OCI-LY3 (cell line): ENCODE measurements at regions not wholly inside any gene's neighbourhood (a gene's known extent, or its start where the extent isn't known, plus 50 kb on each side); places are given as distances from the start of the nearest gene placed in this dataset.

Experiments used
- EZH2phosphoT487 ChIP-seq: fragments of 200-600 bp; shearing (Covaris generic); IDR thresholded peaks from 2 replicates; pipeline ENCODE4 v1.6.1; 2018; ENCODE audit warnings: antibody characterized with exemption, mixed run types, low read depth
- TF ChIP-seq, protein P1 (sequence below): fragments of 200-600, 300-600 bp; sonication (generic); IDR thresholded peaks from 2 replicates; pipeline ENCODE4 v1.5.1; 2014; ENCODE audit warnings: antibody characterized with exemption, low read length, low read depth

DNA sequence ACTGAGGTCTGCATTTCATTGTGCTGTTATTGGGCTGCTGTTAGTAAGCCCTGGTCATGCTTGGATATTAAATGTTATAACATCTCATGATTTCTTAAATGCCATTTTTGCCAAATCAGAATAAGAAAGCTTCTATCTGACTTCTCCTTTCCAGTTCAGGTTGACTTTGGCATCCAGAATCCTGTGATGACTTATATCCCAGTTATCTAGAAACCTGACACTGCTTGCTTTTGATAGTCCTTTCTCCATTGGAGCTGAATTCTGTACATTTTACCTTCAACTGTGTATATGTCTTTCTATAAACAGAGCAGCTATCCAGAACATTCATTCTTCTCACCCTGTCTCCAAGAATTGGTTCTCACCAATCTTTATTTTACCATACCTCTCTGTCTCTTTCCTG, 257.7 kb upstream of the GNPDA2 start:
- TF ChIP-seq, protein P1, sequence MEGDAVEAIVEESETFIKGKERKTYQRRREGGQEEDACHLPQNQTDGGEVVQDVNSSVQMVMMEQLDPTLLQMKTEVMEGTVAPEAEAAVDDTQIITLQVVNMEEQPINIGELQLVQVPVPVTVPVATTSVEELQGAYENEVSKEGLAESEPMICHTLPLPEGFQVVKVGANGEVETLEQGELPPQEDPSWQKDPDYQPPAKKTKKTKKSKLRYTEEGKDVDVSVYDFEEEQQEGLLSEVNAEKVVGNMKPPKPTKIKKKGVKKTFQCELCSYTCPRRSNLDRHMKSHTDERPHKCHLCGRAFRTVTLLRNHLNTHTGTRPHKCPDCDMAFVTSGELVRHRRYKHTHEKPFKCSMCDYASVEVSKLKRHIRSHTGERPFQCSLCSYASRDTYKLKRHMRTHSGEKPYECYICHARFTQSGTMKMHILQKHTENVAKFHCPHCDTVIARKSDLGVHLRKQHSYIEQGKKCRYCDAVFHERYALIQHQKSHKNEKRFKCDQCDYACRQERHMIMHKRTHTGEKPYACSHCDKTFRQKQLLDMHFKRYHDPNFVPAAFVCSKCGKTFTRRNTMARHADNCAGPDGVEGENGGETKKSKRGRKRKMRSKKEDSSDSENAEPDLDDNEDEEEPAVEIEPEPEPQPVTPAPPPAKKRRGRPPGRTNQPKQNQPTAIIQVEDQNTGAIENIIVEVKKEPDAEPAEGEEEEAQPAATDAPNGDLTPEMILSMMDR, result no peak
- TF ChIP-seq EZH2phosphoT487, result no peak
